ENCODE measurements at regions not wholly inside any gene's neighbourhood (a gene's known extent, or its start where the extent isn't known, plus 50 kb on each side); places are given as distances from the start of the nearest gene placed in this dataset.
A peak's percentile ranks its signal among the peaks of the same experiment; 100 is the strongest.

DNA sequence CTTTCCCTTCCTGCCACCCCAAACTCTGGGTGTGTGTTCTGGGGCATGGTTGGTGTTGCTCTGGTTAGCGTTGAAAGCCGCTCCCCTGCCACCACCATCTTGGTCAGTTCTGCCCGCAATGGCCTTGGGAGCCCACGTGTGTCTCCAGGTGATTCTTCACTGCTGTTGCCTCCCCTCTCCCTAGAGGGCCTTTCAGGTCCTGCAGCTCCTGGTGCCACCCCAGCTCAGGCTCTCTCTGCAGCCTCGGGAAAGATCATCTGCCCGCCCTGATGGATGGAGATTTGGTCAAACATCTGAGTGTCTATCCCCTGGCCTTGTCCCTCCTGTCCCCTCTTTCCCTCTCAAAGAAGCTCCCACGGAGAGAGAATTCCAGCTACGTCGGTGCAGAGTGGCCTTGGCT, 241.3 kb downstream of the RBFOX3 start:
- H3K27me3 Mint-ChIP-seq, result peaks cover 40% of the 10 kb centered on the region
- H3K27ac Mint-ChIP-seq, result no peak overlapping the region
- DNase-seq, result no peak
- ATAC-seq, result no peak
- no peaks in the 10 kb centered on the region for H3K4me1 Mint-ChIP-seq
- H3K4me3 Mint-ChIP-seq, result no peak overlapping the region
- H3K9me3 Mint-ChIP-seq, result no peaks in the 10 kb centered on the region

DNA sequence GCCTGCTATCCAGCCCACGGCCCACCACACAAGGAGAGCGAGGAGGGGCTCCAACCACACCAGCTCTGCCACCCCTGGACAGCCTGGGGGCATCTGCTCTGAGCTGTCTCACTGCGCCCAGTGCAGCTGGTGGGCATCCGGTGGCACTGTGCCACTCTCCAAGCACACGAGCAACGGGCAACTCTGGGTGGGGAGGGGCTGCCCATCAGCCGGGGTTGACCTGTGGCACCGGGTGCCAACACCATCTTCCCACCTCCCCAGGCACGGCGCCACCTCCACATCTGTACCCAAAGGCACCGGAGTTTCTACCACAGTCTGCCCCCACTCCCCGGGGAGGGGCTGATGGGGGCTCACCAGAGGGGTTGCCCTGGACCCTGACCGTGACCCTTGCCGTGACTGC, 241.8 kb downstream of the RBFOX3 start:
- no peaks in the 10 kb centered on the region for H3K9me3 Mint-ChIP-seq
- H3K27ac Mint-ChIP-seq, result no peak overlapping the region
- no peak overlapping the region for H3K4me3 Mint-ChIP-seq
- no peaks in the 10 kb centered on the region for H3K4me1 Mint-ChIP-seq
- ATAC-seq, result no peak
- H3K27me3 Mint-ChIP-seq, result peaks cover 41% of the 10 kb centered on the region
- DNase-seq, result no peak

DNA sequence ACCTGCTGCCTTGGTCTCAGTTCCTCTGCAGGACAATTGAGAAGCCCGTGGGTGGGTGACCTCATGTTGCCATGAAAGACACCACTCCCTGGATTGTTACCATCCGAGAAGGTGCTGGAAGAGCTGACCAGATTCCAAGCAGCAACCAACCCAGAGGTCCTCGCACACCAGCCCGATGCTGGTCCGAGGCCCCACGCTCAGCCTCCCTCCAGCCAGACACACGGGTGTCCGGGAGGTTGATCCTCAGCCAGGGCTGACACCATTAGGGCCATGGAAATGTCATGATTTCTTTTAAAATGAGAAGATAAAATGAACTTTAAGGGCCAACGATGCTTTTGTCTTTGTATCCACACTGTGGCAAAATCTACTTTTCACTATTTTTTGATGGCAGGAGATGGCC, 242.3 kb downstream of the RBFOX3 start:
- Mint-ChIP-seq H3K4me1 (no peaks in the 10 kb centered on the region), H3K27me3 (peaks cover 41% of the 10 kb centered on the region), H3K4me3 (no peak overlapping the region), H3K9me3 (no peaks in the 10 kb centered on the region), H3K27ac (peak overlapping the region in 1 of 2 donors; percentile 29)
- ATAC-seq (no peak), DNase-seq (no peak)

DNA sequence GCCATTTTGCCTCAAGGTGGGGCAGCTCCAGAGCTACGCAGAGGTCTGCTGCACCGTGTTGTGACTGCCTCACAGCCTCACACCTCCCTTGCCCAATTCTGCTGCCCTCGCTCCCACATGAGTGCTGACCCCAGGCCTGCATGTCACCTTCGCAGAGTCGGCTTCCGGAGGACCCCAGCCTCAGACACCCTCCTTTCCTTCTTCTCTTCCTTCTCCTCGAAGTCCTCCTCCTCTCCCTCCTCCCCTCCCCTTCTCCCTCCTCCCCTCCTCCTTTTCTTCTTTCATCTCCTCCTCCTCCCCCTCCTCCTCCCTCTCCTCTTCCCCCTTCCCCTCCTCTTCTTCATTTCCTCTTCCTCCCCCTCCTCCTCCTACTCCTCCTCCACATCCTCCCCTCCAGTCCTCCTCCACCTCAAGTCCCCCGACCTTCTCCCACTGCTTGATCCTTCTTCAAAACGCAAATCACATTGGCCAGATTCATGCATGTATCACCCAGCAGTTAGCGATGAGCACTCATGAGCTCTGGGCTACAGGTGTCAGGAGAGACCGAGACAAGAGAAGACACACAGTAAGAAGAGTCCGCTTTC, 243.8 kb downstream of the RBFOX3 start:
- Mint-ChIP-seq H3K9me3 (no peaks in the 10 kb centered on the region), H3K27me3 (peaks cover 32% of the 10 kb centered on the region), H3K4me3 (no peak overlapping the region), H3K4me1 (no peaks in the 10 kb centered on the region), H3K27ac (no peak overlapping the region)
- no peak for DNase-seq
- no peak for ATAC-seq

DNA sequence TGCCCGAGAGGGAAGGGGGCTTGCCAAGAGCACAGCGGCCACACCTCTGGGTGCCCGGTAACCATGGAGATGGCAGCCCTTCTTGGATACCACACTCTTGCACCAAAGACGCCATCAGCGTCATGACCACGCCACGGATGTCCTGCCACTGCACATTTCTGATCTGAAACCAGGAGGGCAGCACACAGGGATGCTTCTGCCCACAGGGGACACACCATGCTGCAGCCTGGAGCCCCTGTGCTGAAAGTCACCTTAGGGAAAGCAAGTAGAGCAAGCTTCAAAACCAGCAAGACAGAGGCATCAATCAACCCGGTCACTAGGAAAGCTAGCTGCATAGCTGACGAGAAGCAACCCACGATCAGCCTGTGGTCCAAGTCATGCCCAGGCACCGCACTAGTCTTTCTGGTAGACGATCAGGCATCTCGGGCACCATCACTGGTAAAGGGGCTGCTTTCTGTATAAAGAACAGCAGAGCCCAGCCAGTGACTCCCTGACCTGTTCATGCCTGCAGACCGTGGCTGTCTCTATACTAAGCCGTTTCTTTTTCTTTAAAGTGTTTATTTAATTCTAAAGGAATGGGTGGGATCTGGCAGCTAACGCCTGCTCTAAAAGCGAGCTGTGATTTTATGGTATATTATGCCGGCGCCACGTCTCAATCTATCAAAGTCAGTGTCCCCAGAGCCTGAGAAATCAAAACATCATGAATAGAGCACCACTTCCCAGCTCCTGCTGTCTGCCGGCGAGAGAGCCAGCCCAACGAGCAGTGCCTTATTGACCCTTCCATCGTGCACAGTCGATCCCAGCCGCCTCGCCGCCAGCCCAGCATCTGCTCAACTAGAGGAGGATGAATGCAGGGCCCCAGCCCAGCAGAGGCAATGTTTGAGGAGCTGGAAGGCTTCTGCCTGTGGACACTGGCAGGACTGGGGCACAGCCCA, 244.7 kb downstream of the RBFOX3 start:
- DNase-seq, result no peak
- peaks cover 30% of the 10 kb centered on the region for H3K27me3 Mint-ChIP-seq
- H3K4me3 Mint-ChIP-seq, result no peak overlapping the region
- no peaks in the 10 kb centered on the region for H3K4me1 Mint-ChIP-seq
- no peaks in the 10 kb centered on the region for H3K9me3 Mint-ChIP-seq
- ATAC-seq, result no peak
- no peak overlapping the region for H3K27ac Mint-ChIP-seq

DNA sequence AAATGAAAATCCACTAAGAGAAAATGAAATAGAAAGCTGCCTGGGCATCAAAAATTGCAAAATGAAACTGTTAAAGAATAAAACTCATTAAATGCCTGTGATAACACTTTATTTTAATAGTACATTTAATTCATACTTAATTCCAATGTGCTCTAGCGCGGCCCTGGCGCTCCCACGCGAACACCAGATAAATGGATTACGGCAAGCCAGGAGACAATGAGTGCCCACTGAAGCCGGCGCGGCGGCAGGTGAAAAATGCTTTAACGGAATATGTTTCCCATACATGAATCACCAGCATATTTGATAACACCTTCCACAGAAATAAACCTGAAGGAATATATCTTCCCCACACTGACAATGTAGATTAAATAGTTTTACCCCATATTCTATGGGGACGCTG, 245.5 kb downstream of the RBFOX3 start:
- Mint-ChIP-seq H3K27ac (no peak overlapping the region), H3K27me3 (peaks cover 34% of the 10 kb centered on the region), H3K9me3 (no peaks in the 10 kb centered on the region), H3K4me1 (no peaks in the 10 kb centered on the region), H3K4me3 (no peak overlapping the region)
- ATAC-seq (no peak), DNase-seq (no peak)

DNA sequence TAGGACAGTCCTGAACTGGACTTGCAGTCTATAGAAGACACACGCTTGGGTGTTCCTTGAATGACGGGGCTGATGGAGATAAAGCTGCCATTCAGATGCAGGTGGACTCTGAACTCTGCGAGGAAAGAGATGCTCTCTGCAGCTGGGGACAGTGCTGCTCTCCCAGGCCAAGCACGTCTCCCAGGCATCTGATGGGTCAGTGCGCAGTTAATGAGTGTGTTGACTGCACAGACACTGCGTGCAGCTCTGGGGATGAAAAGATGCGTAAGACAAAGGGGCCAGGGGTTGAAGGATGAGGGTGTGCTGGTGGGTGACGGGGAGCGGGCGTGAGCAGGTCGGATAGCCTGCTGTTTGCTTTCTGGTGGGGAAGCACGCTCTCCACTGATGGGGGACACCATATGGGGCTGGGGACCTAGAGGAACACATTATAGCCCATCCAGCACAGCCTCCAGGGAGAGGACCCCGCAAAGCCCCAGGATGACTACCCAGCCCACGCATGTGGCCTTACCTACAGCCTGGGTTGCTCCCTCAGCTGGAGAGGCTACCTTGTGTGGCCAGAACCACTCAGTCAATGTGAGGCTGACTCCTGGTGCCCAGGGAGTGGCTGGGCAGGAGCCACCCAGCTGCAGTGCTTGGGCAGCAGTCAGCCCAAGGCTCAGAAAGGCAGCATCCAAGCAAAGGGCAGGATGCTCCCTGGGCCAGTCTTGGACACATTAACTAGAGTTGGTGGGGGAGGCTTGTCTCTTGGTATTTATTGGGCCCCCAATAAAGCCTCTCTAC, 246.3 kb downstream of the RBFOX3 start:
- ATAC-seq (no peak), DNase-seq (no peak)
- Mint-ChIP-seq H3K4me1 (no peaks in the 10 kb centered on the region), H3K9me3 (no peaks in the 10 kb centered on the region), H3K27ac (no peak overlapping the region), H3K4me3 (no peak overlapping the region), H3K27me3 (peaks cover 34% of the 10 kb centered on the region)

DNA sequence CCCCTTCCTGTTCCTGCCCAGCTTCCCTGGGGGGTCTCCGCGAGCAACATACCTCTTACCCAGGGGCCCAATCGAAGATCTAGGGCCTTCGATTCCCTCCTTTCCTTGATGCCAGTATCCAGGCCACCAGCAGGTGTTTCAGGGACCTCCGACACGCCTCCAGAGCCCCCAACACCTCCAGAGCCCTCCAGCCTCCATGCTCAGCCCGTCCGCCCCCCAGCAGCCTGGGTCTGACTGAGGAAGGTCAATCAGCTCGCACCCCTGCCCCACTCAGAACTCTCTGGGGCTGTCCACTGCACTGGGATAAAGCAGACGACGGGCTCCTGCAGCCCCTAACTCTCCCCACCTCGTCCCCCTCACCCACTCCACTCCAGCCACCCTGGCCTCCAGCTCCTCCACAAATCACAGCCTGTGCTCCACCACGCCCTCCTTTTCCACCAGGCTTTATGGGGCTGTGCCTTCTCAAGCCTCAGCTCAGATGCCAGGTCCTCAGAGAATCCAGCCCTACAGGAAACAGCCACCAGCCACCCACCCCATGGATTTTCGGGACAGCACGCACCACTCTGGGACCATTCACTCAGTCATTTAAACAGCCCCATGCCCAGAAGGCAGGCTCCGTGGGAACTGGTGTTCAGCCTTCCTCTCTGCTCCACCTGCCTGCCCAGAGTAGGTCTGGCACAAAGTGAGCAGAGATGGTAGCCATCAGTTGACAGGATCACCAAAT, 247.1 kb downstream of the RBFOX3 start:
- ATAC-seq, result no peak
- H3K27ac Mint-ChIP-seq, result peak overlapping the region in 1 of 2 donors; percentile 43
- H3K9me3 Mint-ChIP-seq, result no peaks in the 10 kb centered on the region
- DNase-seq, result no peak
- no peak overlapping the region for H3K4me3 Mint-ChIP-seq
- H3K4me1 Mint-ChIP-seq, result no peaks in the 10 kb centered on the region
- H3K27me3 Mint-ChIP-seq, result peaks cover 35% of the 10 kb centered on the region

DNA sequence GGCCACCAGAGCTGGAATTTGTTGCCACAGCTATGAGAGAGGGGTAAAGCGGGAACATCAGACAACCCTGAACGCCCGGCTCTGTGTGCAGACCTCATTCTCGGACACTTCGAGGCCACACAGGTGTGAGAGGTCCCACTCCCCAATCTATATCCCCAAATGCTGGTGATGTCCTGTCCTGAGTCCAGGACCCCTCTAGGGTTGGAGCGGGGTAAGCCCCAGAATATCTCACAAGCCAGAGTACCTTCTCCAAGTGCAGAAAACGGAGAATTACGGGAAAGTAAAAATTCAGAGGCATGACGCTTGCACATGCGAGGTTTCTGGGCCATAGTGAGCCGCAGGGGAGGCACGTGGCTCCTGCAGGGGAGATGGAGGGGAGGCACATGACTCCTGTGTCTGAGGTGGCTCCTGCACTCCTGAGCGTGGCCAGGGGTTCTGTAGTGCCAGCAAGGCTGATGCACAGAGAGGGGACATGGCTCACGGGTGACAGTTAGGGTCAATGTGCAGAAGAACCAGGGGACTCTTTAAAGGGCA, 248.0 kb downstream of the RBFOX3 start:
- H3K27me3 Mint-ChIP-seq, result peaks cover 43% of the 10 kb centered on the region
- H3K9me3 Mint-ChIP-seq, result no peaks in the 10 kb centered on the region
- H3K27ac Mint-ChIP-seq, result no peak overlapping the region
- H3K4me3 Mint-ChIP-seq, result no peak overlapping the region
- no peak for ATAC-seq
- H3K4me1 Mint-ChIP-seq, result no peaks in the 10 kb centered on the region
- DNase-seq, result no peak

DNA sequence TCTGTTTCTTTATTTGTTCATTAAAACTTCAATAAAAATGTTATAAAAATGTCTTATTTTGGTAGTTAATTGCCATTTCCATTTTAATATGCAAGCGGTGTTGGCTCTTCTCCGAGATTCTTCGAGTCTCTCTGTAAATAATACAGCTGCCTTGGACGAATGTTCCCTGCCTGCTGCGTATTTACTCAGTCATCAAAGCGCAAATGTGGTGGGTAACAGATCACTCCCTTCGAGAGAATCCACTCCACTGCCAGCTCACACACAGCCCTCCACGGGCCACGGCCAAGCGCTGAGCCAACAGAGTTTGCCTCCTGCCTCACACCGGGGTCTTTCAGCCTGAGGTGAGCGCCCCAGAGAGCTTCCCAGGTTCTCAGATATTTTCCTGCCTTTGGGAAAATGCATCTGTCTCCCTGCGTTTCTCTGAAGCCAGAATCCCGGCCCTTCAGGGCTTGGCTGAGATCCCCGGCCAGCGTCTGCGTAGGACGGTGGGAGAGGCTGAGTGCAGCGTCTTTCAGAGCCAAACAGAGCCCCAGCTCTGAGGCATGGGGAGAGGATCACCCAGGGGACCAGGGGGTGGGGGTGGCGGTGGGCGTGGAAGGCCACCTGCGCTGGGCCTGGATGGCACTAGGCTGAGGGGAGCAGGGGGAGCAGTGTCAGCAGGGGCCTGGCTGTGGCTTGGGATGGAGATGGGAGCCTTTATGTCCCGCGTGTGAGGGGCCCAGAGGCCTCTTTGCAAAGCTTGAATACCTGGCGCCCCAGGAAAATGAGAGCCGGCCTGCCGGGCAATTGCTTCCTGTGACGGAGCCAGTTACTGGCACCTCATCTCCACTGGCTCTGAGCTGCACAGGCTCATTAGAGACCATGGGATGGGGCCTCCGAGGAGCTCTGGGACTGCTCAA, 248.7 kb downstream of the RBFOX3 start:
- H3K4me3 Mint-ChIP-seq, result no peak overlapping the region
- no peak for ATAC-seq
- H3K9me3 Mint-ChIP-seq, result no peaks in the 10 kb centered on the region
- H3K27ac Mint-ChIP-seq, result no peak overlapping the region
- DNase-seq, result no peak
- no peaks in the 10 kb centered on the region for H3K4me1 Mint-ChIP-seq
- peaks cover 37% of the 10 kb centered on the region for H3K27me3 Mint-ChIP-seq

DNA sequence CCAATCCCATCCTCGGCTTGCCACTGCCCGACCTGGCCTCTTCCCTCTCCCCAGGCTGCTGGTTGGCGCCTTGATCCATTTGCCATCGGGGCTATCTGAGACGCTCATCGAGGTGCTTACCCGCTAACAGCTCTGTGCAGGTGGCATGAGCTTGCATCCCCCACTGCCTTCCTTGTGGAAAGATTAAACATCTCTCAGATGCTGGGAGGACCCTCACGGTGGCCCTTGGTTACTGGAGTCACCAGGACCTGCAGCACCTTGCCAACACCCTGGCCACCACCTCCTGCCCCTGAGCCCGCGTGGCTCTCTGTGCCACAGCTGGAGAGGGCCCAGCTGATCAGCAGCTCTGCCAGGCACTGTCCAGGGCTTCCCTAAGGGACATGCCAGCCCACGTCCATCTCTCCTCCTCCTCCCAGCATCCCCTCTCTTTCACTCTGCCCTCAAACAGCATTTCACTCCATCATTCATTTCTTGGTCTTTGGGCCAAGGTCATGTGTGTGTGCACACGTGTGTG, 249.6 kb downstream of the RBFOX3 start:
- H3K27me3 Mint-ChIP-seq, result peaks cover 35% of the 10 kb centered on the region
- no peak overlapping the region for H3K4me3 Mint-ChIP-seq
- DNase-seq (no peak), ATAC-seq (no peak)
- H3K27ac Mint-ChIP-seq, result peak overlapping the region in 1 of 2 donors; percentile 35
- no peaks in the 10 kb centered on the region for H3K9me3 Mint-ChIP-seq
- H3K4me1 Mint-ChIP-seq, result no peaks in the 10 kb centered on the region

DNA sequence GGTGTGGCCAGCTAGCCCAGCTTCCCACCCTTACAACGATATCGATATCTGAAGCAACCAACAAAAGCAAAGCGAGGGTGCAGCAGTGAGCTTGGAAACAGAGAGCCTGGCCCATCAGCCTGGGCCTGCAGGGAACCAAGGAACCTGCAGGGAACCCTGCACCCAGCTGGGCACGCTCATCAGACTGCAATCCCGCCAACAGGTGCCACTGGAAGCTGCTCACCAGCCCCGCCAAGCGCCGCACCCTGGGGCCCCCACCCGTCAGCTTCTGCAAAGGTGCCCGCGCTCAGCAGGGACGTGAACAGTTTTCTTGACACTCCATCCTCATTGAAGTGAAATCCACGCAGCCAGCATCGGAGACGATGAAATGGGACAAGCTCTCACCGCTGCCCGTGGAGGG, 250.7 kb downstream of the RBFOX3 start:
- no peak overlapping the region for H3K27ac Mint-ChIP-seq
- no peak for DNase-seq
- no peaks in the 10 kb centered on the region for H3K4me1 Mint-ChIP-seq
- H3K9me3 Mint-ChIP-seq, result no peaks in the 10 kb centered on the region
- ATAC-seq, result no peak
- no peak overlapping the region for H3K4me3 Mint-ChIP-seq
- H3K27me3 Mint-ChIP-seq, result peaks cover 46% of the 10 kb centered on the region

DNA sequence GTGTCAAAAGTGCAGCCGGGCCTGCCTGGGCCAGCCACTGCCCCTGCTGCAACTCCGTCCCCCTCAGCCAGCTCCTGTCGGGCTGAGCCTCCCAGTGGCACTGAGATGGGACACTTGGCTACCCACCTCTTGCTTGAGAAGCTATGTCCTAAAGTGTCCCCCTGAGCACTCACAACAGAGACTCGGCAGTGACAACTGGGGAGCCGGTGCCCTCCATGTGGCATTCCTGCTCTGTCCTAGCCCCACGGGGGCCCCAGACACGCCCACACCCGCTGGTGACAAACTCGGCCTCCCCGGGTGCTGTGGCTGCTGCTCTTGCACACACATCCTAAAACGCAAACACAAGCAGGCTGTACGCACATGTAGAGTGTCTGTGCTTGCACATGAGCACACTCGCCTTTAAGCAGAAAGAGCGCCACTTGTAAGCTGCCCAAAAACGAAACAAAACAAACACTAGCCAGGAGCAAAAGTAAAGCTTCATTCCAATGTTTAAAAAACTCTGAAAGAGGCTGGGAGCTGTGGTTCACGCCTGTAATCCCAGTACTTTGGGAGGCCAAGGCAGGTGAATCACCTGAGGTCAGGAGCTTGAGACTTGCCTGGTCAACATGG, 253.9 kb downstream of the RBFOX3 start:
- DNase-seq, result no peak
- no peak for ATAC-seq
- H3K27me3 Mint-ChIP-seq, result peaks cover 35% of the 10 kb centered on the region
- peaks cover 5 to 9% of the 10 kb centered on the region in 2 donors for H3K9me3 Mint-ChIP-seq
- no peak overlapping the region for H3K4me3 Mint-ChIP-seq
- H3K27ac Mint-ChIP-seq, result no peak overlapping the region
- no peaks in the 10 kb centered on the region for H3K4me1 Mint-ChIP-seq

DNA sequence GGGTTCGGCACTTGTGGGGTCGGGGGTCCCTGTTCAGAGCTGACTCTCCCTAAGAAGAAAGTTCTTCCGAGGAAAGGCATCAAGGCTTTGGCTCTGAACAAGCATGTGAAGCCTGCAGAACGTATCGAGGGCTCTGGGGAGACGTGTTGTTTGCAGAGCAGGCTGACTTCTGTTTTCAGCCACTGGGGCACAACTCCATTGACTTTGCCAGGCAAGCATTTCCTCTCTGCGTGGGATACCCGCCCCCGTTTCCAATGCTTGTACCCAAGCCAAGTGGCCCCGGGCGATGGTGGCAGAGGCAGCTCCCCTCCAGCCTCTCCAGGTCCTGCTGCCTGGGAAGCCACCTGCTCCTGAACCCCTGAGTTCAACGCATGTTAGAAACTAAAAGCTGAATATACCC, 255.7 kb downstream of the RBFOX3 start:
- no peak overlapping the region for H3K4me3 Mint-ChIP-seq
- H3K9me3 Mint-ChIP-seq, result peaks cover 5 to 10% of the 10 kb centered on the region in 2 donors
- peaks cover 32% of the 10 kb centered on the region for H3K27me3 Mint-ChIP-seq
- no peaks in the 10 kb centered on the region for H3K4me1 Mint-ChIP-seq
- ATAC-seq (no peak), DNase-seq (no peak)
- no peak overlapping the region for H3K27ac Mint-ChIP-seq

Data from stimulated activated naive CD8-positive, alpha-beta T cell treated with anti-CD3 and anti-CD28 coated beads, Interleukin-15, amount 100 ng/mL, for 72 hours (primary cell).